ENCODE measurements at regions not wholly inside any gene's neighbourhood (a gene's known extent, or its start where the extent isn't known, plus 50 kb on each side); places are given as distances from the start of the nearest gene placed in this dataset.

DNA sequence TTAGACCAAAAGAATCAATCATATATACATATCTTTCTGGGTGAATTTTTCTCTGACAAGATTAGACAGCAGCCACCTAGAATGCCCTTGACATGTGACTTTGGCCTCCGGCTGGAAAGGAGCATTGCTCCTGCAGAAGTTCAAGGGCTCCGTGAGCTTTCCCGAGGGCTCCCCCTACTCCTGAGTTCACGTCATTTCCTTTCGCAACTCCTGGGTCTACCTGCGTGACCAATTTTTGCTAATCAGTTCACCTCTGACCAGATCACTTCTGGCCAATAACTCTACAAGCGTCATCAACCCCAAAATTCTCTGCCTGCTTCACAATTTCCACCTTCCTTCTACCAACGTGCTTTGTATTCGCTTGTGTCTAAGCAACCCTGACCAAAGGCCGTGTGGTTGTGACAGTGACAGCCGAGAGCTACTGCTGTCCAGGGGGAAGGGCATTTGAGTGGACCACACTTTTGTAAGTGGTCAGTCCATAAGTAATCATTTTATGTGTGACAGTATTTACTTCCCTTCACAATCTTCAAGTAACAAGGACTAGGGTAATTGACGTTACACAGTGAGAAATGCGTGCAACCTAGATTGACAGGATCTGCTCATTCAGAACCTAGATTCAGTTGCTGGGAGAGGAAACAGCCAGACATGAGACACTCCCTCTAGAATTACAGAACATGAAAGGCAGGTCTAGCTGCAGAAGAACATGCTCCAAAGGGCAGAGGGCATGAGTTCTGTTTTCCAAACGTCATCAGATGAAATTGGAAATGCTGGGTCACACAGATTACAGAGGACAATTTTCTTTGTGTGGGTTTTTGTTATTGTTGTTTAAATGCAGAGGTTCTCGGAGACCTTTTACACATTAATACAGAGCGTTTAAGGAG, 145.9 kb upstream of the SPACA7 start:
- TF ChIP-seq EZH2phosphoT487 (IDR thresholded peaks at IDR 0.05; ENCODE audit: insufficient read depth, low read depth) (no peak), EZH2 (IDR thresholded peaks at IDR 0.05; ENCODE audit: insufficient read depth, poor library complexity, severe bottlenecking) (no peak)
- Histone ChIP-seq H3K9me2 (ENCODE audit: insufficient read depth) (no peaks in the 10 kb centered on the region), H3K4me1 (ENCODE audit: insufficient read depth) (no peaks in the 10 kb centered on the region), H3K36me3 (ENCODE audit: low read depth) (no peaks in the 10 kb centered on the region), H3K27me3 (replicated peaks; ENCODE audit: insufficient read depth) (no peaks in the 10 kb centered on the region), H3K4me3 (no peak overlapping the region), H3K79me2 (ENCODE audit: insufficient read depth) (no peaks in the 10 kb centered on the region), H3K9me3 (ENCODE audit: low read depth) (no peaks in the 10 kb centered on the region), H4K20me1 (ENCODE audit: insufficient read depth) (no peaks in the 10 kb centered on the region), H3F3A (ENCODE audit: insufficient read depth) (no peaks in the 10 kb centered on the region), H3K9ac (no peak overlapping the region), H3K4me2 (ENCODE audit: unreplicated experiment) (no peak overlapping the region), H2AFZ (no peak overlapping the region), H3K27ac (no peak overlapping the region)
- in situ Hi-C loops (cut with MboI) = no loop called here
- DNase-seq = no peak
- WGBS, 2 experiments (ENCODE audit: low coverage in 1 of 2, low lambda C conversion rate in 2 of 2, missing lambda C conversion rate in 2 of 2) = 33 to 34% methylated on average over 16 of the region's 16 CpGs

GRCh38 chr13:112231451-112232083, 144.6 kb upstream of the SPACA7 start:
- Histone ChIP-seq H3K36me3 (ENCODE audit: low read depth) (no peaks in the 10 kb centered on the region), H3K27me3 (replicated peaks; ENCODE audit: insufficient read depth) (no peaks in the 10 kb centered on the region)

DNA sequence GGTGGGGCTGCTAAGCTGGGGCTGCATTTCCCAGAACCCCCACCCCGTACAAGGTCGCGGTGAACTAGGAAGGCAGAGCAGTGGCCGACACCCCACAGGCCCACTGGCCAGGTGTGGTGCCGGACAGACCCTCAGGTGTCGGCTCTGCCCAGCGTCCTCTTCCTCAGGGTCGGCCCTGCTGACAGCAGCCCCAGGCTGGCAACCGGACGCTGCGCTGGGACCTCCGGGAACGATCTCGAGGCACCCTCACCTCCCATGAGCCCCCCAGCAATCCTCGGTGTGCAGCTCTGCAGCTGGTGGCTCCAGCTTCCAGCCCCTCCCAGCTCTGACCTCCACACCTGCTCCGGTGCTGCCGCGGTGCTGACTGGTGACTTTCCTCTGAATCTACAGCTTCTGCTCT, 142.9 kb upstream of the SPACA7 start:
- H2AFZ ChIP-seq = no peak overlapping the region
- H3K9me3 ChIP-seq (ENCODE audit: low read depth) = no peaks in the 10 kb centered on the region
- no peaks in the 10 kb centered on the region for H3K79me2 ChIP-seq (ENCODE audit: insufficient read depth)
- 57% methylated on average over 16 to 17 of the region's 18 CpGs for WGBS, 2 experiments (ENCODE audit: low coverage in 1 of 2, low lambda C conversion rate in 2 of 2, missing lambda C conversion rate in 2 of 2)
- H3K4me3 ChIP-seq = no peak overlapping the region
- H3K9me2 ChIP-seq (ENCODE audit: insufficient read depth) = no peaks in the 10 kb centered on the region
- H3K27ac ChIP-seq = no peak overlapping the region
- no peaks in the 10 kb centered on the region for H3F3A ChIP-seq (ENCODE audit: insufficient read depth)
- DNase-seq = no peak
- no peaks in the 10 kb centered on the region for H4K20me1 ChIP-seq (ENCODE audit: insufficient read depth)
- no peak overlapping the region for H3K4me2 ChIP-seq (ENCODE audit: unreplicated experiment)
- TF ChIP-seq EZH2phosphoT487 (IDR thresholded peaks at IDR 0.05; ENCODE audit: insufficient read depth, low read depth) = no peak
- TF ChIP-seq EZH2 (IDR thresholded peaks at IDR 0.05; ENCODE audit: insufficient read depth, poor library complexity, severe bottlenecking) = no peak
- in situ Hi-C loops (cut with MboI) = no loop called here
- H3K27me3 ChIP-seq (replicated peaks; ENCODE audit: insufficient read depth) = no peaks in the 10 kb centered on the region
- no peaks in the 10 kb centered on the region for H3K36me3 ChIP-seq (ENCODE audit: low read depth)
- H3K9ac ChIP-seq = no peak overlapping the region
- no peaks in the 10 kb centered on the region for H3K4me1 ChIP-seq (ENCODE audit: insufficient read depth)

More at GRCh38 chr13:112231451-112232083, 144.6 kb upstream of the SPACA7 start:
- no peaks in the 10 kb centered on the region for H3K9me3 ChIP-seq (ENCODE audit: low read depth)
- H3K9ac ChIP-seq = no peak overlapping the region
- WGBS, 2 experiments (ENCODE audit: low coverage in 1 of 2, low lambda C conversion rate in 2 of 2, missing lambda C conversion rate in 2 of 2) = 42% methylated on average over 21 of the region's 21 CpGs
- no peak overlapping the region for H3K4me3 ChIP-seq
- no peak for TF ChIP-seq EZH2phosphoT487 (IDR thresholded peaks at IDR 0.05; ENCODE audit: insufficient read depth, low read depth)
- TF ChIP-seq EZH2 (IDR thresholded peaks at IDR 0.05; ENCODE audit: insufficient read depth, poor library complexity, severe bottlenecking) = no peak
- no peaks in the 10 kb centered on the region for H3K79me2 ChIP-seq (ENCODE audit: insufficient read depth)
- H4K20me1 ChIP-seq (ENCODE audit: insufficient read depth) = no peaks in the 10 kb centered on the region
- no peaks in the 10 kb centered on the region for H3K9me2 ChIP-seq (ENCODE audit: insufficient read depth)
- no peak overlapping the region for H3K27ac ChIP-seq
- in situ Hi-C loops (cut with MboI) = no loop called here
- H3K4me1 ChIP-seq (ENCODE audit: insufficient read depth) = no peaks in the 10 kb centered on the region
- no peaks in the 10 kb centered on the region for H3F3A ChIP-seq (ENCODE audit: insufficient read depth)
- no peak overlapping the region for H2AFZ ChIP-seq
- H3K4me2 ChIP-seq (ENCODE audit: unreplicated experiment) = no peak overlapping the region
- no peak for DNase-seq

DNA sequence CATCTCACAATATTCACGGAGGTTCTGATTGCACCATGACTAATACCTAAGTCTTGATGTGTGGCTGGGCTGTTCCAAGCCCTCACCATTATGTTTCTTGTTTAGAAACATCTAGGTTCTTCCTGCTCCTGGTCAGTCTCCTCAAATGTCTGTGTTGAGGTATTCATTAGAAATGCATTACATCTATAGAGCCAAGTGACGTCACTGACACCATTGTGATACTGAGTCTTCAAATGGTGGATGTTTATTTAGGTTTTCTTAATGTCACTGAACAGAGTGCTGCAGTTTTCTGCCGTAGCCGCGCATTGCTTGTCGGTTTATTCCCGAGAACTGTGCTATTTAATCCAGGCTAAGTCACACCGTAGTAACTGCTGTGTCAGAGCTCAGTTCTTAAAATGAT, 142.4 kb upstream of the SPACA7 start:
- no peak overlapping the region for H3K4me3 ChIP-seq
- no peak overlapping the region for H3K9ac ChIP-seq
- H3F3A ChIP-seq (ENCODE audit: insufficient read depth) = no peaks in the 10 kb centered on the region
- whole genome bisulfite sequencing, 2 experiments (ENCODE audit: low coverage in 1 of 2, low lambda C conversion rate in 2 of 2, missing lambda C conversion rate in 2 of 2) = 52 to 57% methylated on average over 8 of the region's 8 CpGs
- no peak overlapping the region for H2AFZ ChIP-seq
- H3K27me3 ChIP-seq (replicated peaks; ENCODE audit: insufficient read depth) = no peaks in the 10 kb centered on the region
- no peaks in the 10 kb centered on the region for H4K20me1 ChIP-seq (ENCODE audit: insufficient read depth)
- H3K9me2 ChIP-seq (ENCODE audit: insufficient read depth) = no peaks in the 10 kb centered on the region
- DNase-seq = no peak
- H3K27ac ChIP-seq = no peak overlapping the region
- H3K79me2 ChIP-seq (ENCODE audit: insufficient read depth) = no peaks in the 10 kb centered on the region
- H3K4me2 ChIP-seq (ENCODE audit: unreplicated experiment) = no peak overlapping the region
- H3K9me3 ChIP-seq (ENCODE audit: low read depth) = no peaks in the 10 kb centered on the region
- in situ Hi-C loops (cut with MboI) = no loop called here
- H3K36me3 ChIP-seq (ENCODE audit: low read depth) = no peaks in the 10 kb centered on the region
- H3K4me1 ChIP-seq (ENCODE audit: insufficient read depth) = no peaks in the 10 kb centered on the region
- TF ChIP-seq EZH2 (IDR thresholded peaks at IDR 0.05; ENCODE audit: insufficient read depth, poor library complexity, severe bottlenecking) (no peak), EZH2phosphoT487 (IDR thresholded peaks at IDR 0.05; ENCODE audit: insufficient read depth, low read depth) (no peak)
